Adrenal gland (tissue), 9 donors: ENCODE measurements at regions not wholly inside any gene's neighbourhood (a gene's known extent, or its start where the extent isn't known, plus 50 kb on each side); places are given as distances from the start of the nearest gene placed in this dataset.

Experiments used
- DNase-seq, 7 donors: peaks; one replicate each; pipeline ENCODE4 v3.0.0-alpha.2; 2019 to 2020
- H3K27ac ChIP-seq, 5 donors: fragments of 200-600 bp; sonication (generic) in 4 of 5; 1 replicate in 3 of 5; 2 replicates in 2 of 5; pipeline versions ENCODE4 v1.5.1 to v1.8.0; 2016 to 2020; ENCODE audit warnings: mild to moderate bottlenecking in 1 of 5
- H3K27me3 ChIP-seq: fragments of 200-600 bp; 2 replicates; pipeline ENCODE4 v1.8.0; 2021
- H3K36me3 ChIP-seq, 2 donors: fragments of 200-600 bp; replicated peaks in 1 of 2; 1 replicate in 1 of 2; 2 replicates in 1 of 2; pipeline versions ENCODE4 v1.5.1 to v1.8.0; 2018 to 2022
- H3K4me1 ChIP-seq, 2 donors: fragments of 200-600 bp; replicated peaks in 1 of 2; 1 replicate in 1 of 2; 2 replicates in 1 of 2; pipeline versions ENCODE4 v1.5.1 to v1.8.0; 2018 to 2021
- H3K4me3 ChIP-seq, 4 donors: fragments of 200-600 bp; sonication (generic) in 3 of 4; one replicate each; pipeline ENCODE4 v1.5.1; 2016 to 2018
- H3K9me3 ChIP-seq, 3 donors: fragments of 200-600 bp; sonication (generic) in 1 of 3; replicated peaks in 1 of 3; 1 replicate in 2 of 3; 2 replicates in 1 of 3; pipeline versions ENCODE4 v1.5.1 to v1.8.0; 2016 to 2021
- CTCF ChIP-seq, 6 experiments: fragments of 450-650 bp in 4 of 6; fragments of 200-600 bp in 2 of 6; sonication (generic) in 1 of 6; IDR thresholded peaks; 1 replicate in 5 of 6; 2 replicates in 1 of 6; pipeline versions ENCODE4 v1.5.1 to v1.8.0; 2016 to 2021; ENCODE audit warnings: antibody characterized with exemption in 6 of 6, mild to moderate bottlenecking in 2 of 6, moderate library complexity in 1 of 6
- POLR2A ChIP-seq, 2 donors: fragments of 450-650 bp; IDR thresholded peaks; one replicate each; pipeline ENCODE4 v1.6.1; 2017; ENCODE audit warnings: antibody characterized with exemption in 2 of 2, mild to moderate bottlenecking in 2 of 2, moderate library complexity in 1 of 2
- WGBS, 4 donors: extraction: QIAGEN DNeasy Blood & Tissue Kit in 2 of 4; methylation state at CpG; one replicate each; pipeline versions ENCODE4 v1.1.5 to v1.1.7; 2013 to 2017; 5-methylcytosine and 5-hydroxymethylcytosine counted together
- intact Hi-C, 2 donors: fragments of 100-400 bp; cut with DNase I; formaldehyde crosslinking; loops; one replicate each; pipeline versions ENCODE4 v1.14.1 to v1.15.0; 2022 to 2023
- donor health status: healthy with polysubstance abuse.
- donor health status: Bipolar disorder and iron deficiency.
- donor health status: DM: yes; HTN: yes; CAD: no.
- donor health status: DM: no; HTN: no; CAD: no.
- donor health status: DM: no; HTN: no; CAD: no.

- 86 to 90% (median 89%) methylated on average over 3 of the region's 3 CpGs for WGBS, 4 donors
- H3K36me3 ChIP-seq: no peaks in the 10 kb centered on the region
- H3K27ac ChIP-seq: no peak overlapping the region
- H3K4me3 ChIP-seq: no peak overlapping the region
- DNase-seq: no peak
- no peaks in the 10 kb centered on the region for H3K27me3 ChIP-seq
- TF ChIP-seq CTCF (IDR thresholded peaks at IDR 0.05): no peak
- no peak for TF ChIP-seq POLR2A (IDR thresholded peaks at IDR 0.05)
- H3K4me1 ChIP-seq: no peaks in the 10 kb centered on the region
- no peaks in the 10 kb centered on the region for H3K9me3 ChIP-seq
- intact Hi-C loops: no loop called here
These were observed 89.2 kb upstream of the IL33 start for GRCh38 chr9:6126377-6126776.

GRCh38 chr9:6123416-6123815 lies 92.2 kb upstream of the IL33 start:
- Histone ChIP-seq H3K4me1 (no peaks in the 10 kb centered on the region), H3K36me3 (no peaks in the 10 kb centered on the region), H3K4me3 (no peak overlapping the region), H3K27ac (no peak overlapping the region), H3K27me3 (no peaks in the 10 kb centered on the region), H3K9me3 (no peaks in the 10 kb centered on the region)
- TF ChIP-seq POLR2A (IDR thresholded peaks at IDR 0.05): no peak
- no peak for TF ChIP-seq CTCF (IDR thresholded peaks at IDR 0.05)
- 36 to 48% (median 46%) methylated on average over 3 of the region's 3 CpGs for WGBS, 4 donors
- no peak for DNase-seq
- intact Hi-C loops: no loop called here

- WGBS, 4 donors: 73 to 100% (median 84%) methylated on average over 1 of the region's 1 CpG
- Histone ChIP-seq H3K27me3 (no peaks in the 10 kb centered on the region), H3K36me3 (no peaks in the 10 kb centered on the region), H3K4me1 (no peaks in the 10 kb centered on the region), H3K27ac (no peak overlapping the region), H3K9me3 (no peaks in the 10 kb centered on the region), H3K4me3 (no peak overlapping the region)
- no peak for DNase-seq
- TF ChIP-seq POLR2A (IDR thresholded peaks at IDR 0.05) (no peak), CTCF (IDR thresholded peaks at IDR 0.05) (no peak)
- intact Hi-C loops: no loop called here
These were observed 93.9 kb upstream of the IL33 start for GRCh38 chr9:6121707-6122106.

- 85 to 98% (median 92%) methylated on average over 6 of the region's 6 CpGs for WGBS, 4 donors
- intact Hi-C loops: no loop called here
These were observed 99.0 kb upstream of the RANBP6 start for GRCh38 chr9:6114424-6114823.

More at GRCh38 chr9:6114424-6114823, 99.0 kb upstream of the RANBP6 start:
- no peaks in the 10 kb centered on the region for H3K27me3 ChIP-seq
- no peaks in the 10 kb centered on the region for H3K4me1 ChIP-seq
- no peak for TF ChIP-seq POLR2A (IDR thresholded peaks at IDR 0.05)
- no peak for TF ChIP-seq CTCF (IDR thresholded peaks at IDR 0.05)
- H3K27ac ChIP-seq: no peak overlapping the region
- H3K9me3 ChIP-seq: no peaks in the 10 kb centered on the region
- no peak for DNase-seq
- no peak overlapping the region for H3K4me3 ChIP-seq
- H3K36me3 ChIP-seq: no peaks in the 10 kb centered on the region
